K562 (cell line): ENCODE measurements at regions not wholly inside any gene's neighbourhood (a gene's known extent, or its start where the extent isn't known, plus 50 kb on each side); places are given as distances from the start of the nearest gene placed in this dataset.

Source experiments
- BRCA1 ChIP-seq, 2 experiments: fragments of 450-650 bp in 1 of 2; sonication (generic) in 1 of 2; formaldehyde crosslinking in 1 of 2; IDR thresholded peaks; 2 replicates each; pipeline versions ENCODE4 v1.5.0 to v1.6.1; 2017 to 2020; ENCODE audit warnings: mild to moderate bottlenecking in 1 of 2, missing genetic modification reagents in 1 of 2
- CTCF ChIP-seq, 3 experiments: IDR thresholded peaks in 2 of 3; conservative IDR thresholded peaks in 1 of 3; 2 replicates each; pipeline ENCODE4 v1.5.1; 2011 to 2012; ENCODE audit warnings: low read length in 3 of 3, mild to moderate bottlenecking in 3 of 3, control low read depth in 2 of 3, improper control_type of control experiment in 1 of 3, inconsistent platforms in 1 of 3, low read depth in 1 of 3, mixed read lengths in 1 of 3, moderate library complexity in 1 of 3; ENCODE audit not compliant: insufficient read depth in 2 of 3
- EZH2 ChIP-seq: IDR thresholded peaks from 2 replicates; pipeline ENCODE4 v1.6.1; 2012; ENCODE audit warnings: low read depth, mild to moderate bottlenecking, inconsistent platforms, low read length, borderline replicate concordance
- KDM1A ChIP-seq, 2 experiments: fragments of 450-650 bp; IDR thresholded peaks; 2 replicates each; pipeline ENCODE4 v1.6.1; 2016; ENCODE audit warnings: mild to moderate bottlenecking in 2 of 2
- KDM4B ChIP-seq, 2 experiments: fragments of 450-650 bp in 1 of 2; sonication (generic) in 1 of 2; IDR thresholded peaks; 2 replicates each; pipeline ENCODE4 v1.6.1; 2016 to 2017; ENCODE audit warnings: borderline replicate concordance in 2 of 2, antibody characterized with exemption in 1 of 2, low read depth in 1 of 2, mild to moderate bottlenecking in 1 of 2
- KLF1 ChIP-seq: fragments of 450-650 bp; IDR thresholded peaks from 2 replicates; pipeline ENCODE4 v1.6.1; 2016; ENCODE audit warnings: missing genetic modification characterization, missing compliant biosample characterization
- MXD1 ChIP-seq: fragments of 250-450 bp; sonication (Bioruptor Pico); IDR thresholded peaks from 2 replicates; pipeline ENCODE4 v1.8.0; 2021; ENCODE audit warnings: borderline replicate concordance, mild to moderate bottlenecking, moderate library complexity; ENCODE audit not compliant: poor library complexity, severe bottlenecking
- MXI1 ChIP-seq: IDR thresholded peaks from 2 replicates; pipeline ENCODE4 v1.6.1; 2011; ENCODE audit warnings: low read depth, mild to moderate bottlenecking, improper control_type of control experiment, low read length
- PRDM10 ChIP-seq: fragments of 450-650 bp; IDR thresholded peaks from 2 replicates; pipeline ENCODE4 v1.6.1; 2018; ENCODE audit not compliant: partially characterized antibody
- SIX5 ChIP-seq, 2 experiments: IDR thresholded peaks; 2 replicates each; pipeline ENCODE4 v1.6.1; 2011; ENCODE audit warnings: low read length in 2 of 2, borderline replicate concordance in 1 of 2, low read depth in 1 of 2, mild to moderate bottlenecking in 1 of 2, moderate library complexity in 1 of 2; ENCODE audit not compliant: insufficient read depth in 1 of 2
- THRB ChIP-seq: fragments of 450-650 bp; formaldehyde crosslinking; conservative IDR thresholded peaks from 2 replicates; pipeline ENCODE4 v1.4.0; 2022; ENCODE audit warnings: mild to moderate bottlenecking, missing genetic modification characterization
- ZNF318 ChIP-seq, 2 experiments: fragments of 450-650 bp; IDR thresholded peaks; 2 replicates each; pipeline ENCODE4 v1.6.1; 2016; ENCODE audit warnings: mild to moderate bottlenecking in 2 of 2, borderline replicate concordance in 1 of 2, low read depth in 1 of 2, moderate library complexity in 1 of 2

GRCh38 chr5:36770125-36770524, 106.4 kb upstream of the NIPBL start:
- TF ChIP-seq THRB (no peak), PRDM10 (no peak), KDM4B (IDR thresholded peaks at IDR 0.05; ENCODE audit: borderline replicate concordance in 2 of 2, low read depth in 1 of 2) (no peak), EZH2 (no peak), KLF1 (tag) (no peak), BRCA1 (IDR thresholded peaks at IDR 0.05) (no peak), BRCA1 (CRISPR knock-in tag; IDR thresholded peaks at IDR 0.05) (no peak), CTCF (IDR thresholded peaks at IDR 0.05 in 2 of 3, conservative IDR thresholded peaks at IDR 0.05 in 1 of 3; ENCODE audit: insufficient read depth in 2 of 3, low read depth in 1 of 3, low read length in 3 of 3) (no peak), KDM1A (IDR thresholded peaks at IDR 0.05) (no peak), MXD1 (CRISPR knock-in tag) (no peak), SIX5 (IDR thresholded peaks at IDR 0.05; ENCODE audit: borderline replicate concordance in 1 of 2, insufficient read depth in 1 of 2, low read depth in 1 of 2, low read length in 2 of 2) (no peak), ZNF318 (IDR thresholded peaks at IDR 0.05; ENCODE audit: borderline replicate concordance in 1 of 2, low read depth in 1 of 2) (no peak), MXI1 (no peak)
